WTC11 (cell line): ENCODE measurements at regions not wholly inside any gene's neighbourhood (a gene's known extent, or its start where the extent isn't known, plus 50 kb on each side); places are given as distances from the start of the nearest gene placed in this dataset.

ENCODE experiments used
- ATAC-seq: fragments of 200-7000 bp; cut with Tn5 transposase; 2 replicates; pipeline ENCODE4 v1.10.0; 2021; ENCODE audit warnings: mild to moderate bottlenecking, moderate library complexity
- CTCF ChIA-PET: fragments of 300-600 bp; sonication (Branson Sonifier 250); formaldehyde crosslinking; loops from one replicate; lab custom pipeline; 2021; ENCODE audit warnings: antibody characterized with exemption; lab: Charles Lee
- POLR2A ChIA-PET: fragments of 350-600 bp; sonication (Branson Sonifier 250); formaldehyde crosslinking; loops from one replicate; lab custom pipeline; 2021; ENCODE audit warnings: antibody characterized with exemption; lab: Charles Lee
- DNase-seq: peaks from one replicate; pipeline ENCODE4 v3.0.0; 2021; ENCODE audit warnings: low spot score
- H3K27ac Mint-ChIP-seq: 2 replicates; pipeline ENCODE4 v1.8.0; 2021; ENCODE audit warnings: mixed read lengths
- H3K27me3 Mint-ChIP-seq: 2 replicates; pipeline ENCODE4 v1.8.0; 2021; ENCODE audit warnings: low read depth, mild to moderate bottlenecking, moderate library complexity, mixed read lengths
- H3K36me3 Mint-ChIP-seq: 2 replicates; pipeline ENCODE4 v1.8.0; 2021; ENCODE audit warnings: mixed read lengths
- H3K4me1 Mint-ChIP-seq: 2 replicates; pipeline ENCODE4 v1.8.0; 2022; ENCODE audit warnings: mixed read lengths
- H3K4me3 Mint-ChIP-seq: 2 replicates; pipeline ENCODE4 v1.8.0; 2021; ENCODE audit warnings: mild to moderate bottlenecking, moderate library complexity, mixed read lengths
- H3K9me3 Mint-ChIP-seq: 2 replicates; pipeline ENCODE4 v1.8.0; 2021; ENCODE audit warnings: mixed read lengths
- ATF1 ChIP-seq: sonication (generic); formaldehyde crosslinking; IDR thresholded peaks from 2 replicates; pipeline ENCODE4 v1.8.1; 2023; ENCODE audit warnings: mild to moderate bottlenecking, moderate library complexity, missing genetic modification reagents
- ATF2 ChIP-seq: sonication (generic); formaldehyde crosslinking; IDR thresholded peaks from 2 replicates; pipeline ENCODE4 v1.8.1; 2022; ENCODE audit warnings: low read depth, missing genetic modification reagents, borderline replicate concordance
- CREB1 ChIP-seq: sonication (generic); formaldehyde crosslinking; IDR thresholded peaks from 2 replicates; pipeline ENCODE4 v1.8.0; 2023; ENCODE audit warnings: mild to moderate bottlenecking, missing genetic modification reagents
- FOXJ3 ChIP-seq: sonication (generic); formaldehyde crosslinking; IDR thresholded peaks from 2 replicates; pipeline ENCODE4 v1.9.0; 2021; ENCODE audit warnings: missing genetic modification reagents, mild to moderate bottlenecking, borderline replicate concordance
- FOXP4 ChIP-seq: sonication (generic); formaldehyde crosslinking; IDR thresholded peaks from 2 replicates; pipeline ENCODE4 v1.8.0; 2022; ENCODE audit warnings: mild to moderate bottlenecking, missing genetic modification reagents
- KAT7 ChIP-seq: sonication (generic); formaldehyde crosslinking; IDR thresholded peaks from 2 replicates; pipeline ENCODE4 v1.8.1; 2023; ENCODE audit warnings: missing genetic modification reagents, mild to moderate bottlenecking, borderline replicate concordance
- MXD4 ChIP-seq: fragments of 250-450 bp; sonication (Bioruptor Pico); IDR thresholded peaks from 2 replicates; pipeline ENCODE4 v1.8.0; 2021; ENCODE audit warnings: mild to moderate bottlenecking, moderate library complexity, borderline replicate concordance
- NR3C1 ChIP-seq: sonication (generic); formaldehyde crosslinking; conservative IDR thresholded peaks from 2 replicates; pipeline ENCODE4 v1.8.1; 2023; ENCODE audit warnings: low read depth, mild to moderate bottlenecking, missing genetic modification reagents
- RORB ChIP-seq: fragments of 250-450 bp; sonication (Bioruptor Pico); IDR thresholded peaks from 2 replicates; pipeline ENCODE4 v1.9.0; 2021; ENCODE audit warnings: mild to moderate bottlenecking
- SMAD3 ChIP-seq: sonication (generic); formaldehyde crosslinking; IDR thresholded peaks from 2 replicates; pipeline ENCODE4 v1.8.0; 2022; ENCODE audit warnings: missing genetic modification reagents, mild to moderate bottlenecking, borderline replicate concordance
- SMAD4 ChIP-seq: sonication (generic); formaldehyde crosslinking; IDR thresholded peaks from 2 replicates; pipeline ENCODE4 v1.8.0; 2022; ENCODE audit warnings: mild to moderate bottlenecking, missing genetic modification reagents
- ZBTB21 ChIP-seq: sonication (generic); formaldehyde crosslinking; IDR thresholded peaks from 2 replicates; pipeline ENCODE4 v1.8.1; 2023; ENCODE audit warnings: mild to moderate bottlenecking, missing genetic modification reagents, borderline replicate concordance
- ZNF138 ChIP-seq: sonication (generic); formaldehyde crosslinking; conservative IDR thresholded peaks from 2 replicates; pipeline ENCODE4 v1.8.1; 2022; ENCODE audit warnings: mild to moderate bottlenecking, moderate library complexity, missing genetic modification reagents
- ZNF232 ChIP-seq: sonication (generic); formaldehyde crosslinking; IDR thresholded peaks from 2 replicates; pipeline ENCODE4 v1.8.0; 2022; ENCODE audit warnings: mild to moderate bottlenecking, missing genetic modification reagents
- ZNF263 ChIP-seq: sonication (generic); formaldehyde crosslinking; IDR thresholded peaks from 2 replicates; pipeline ENCODE4 v1.8.1; 2022; ENCODE audit warnings: low read depth, mild to moderate bottlenecking, moderate library complexity, missing genetic modification reagents
- ZNF396 ChIP-seq: fragments of 250-450 bp; sonication (Bioruptor Pico); IDR thresholded peaks from 2 replicates; pipeline ENCODE4 v1.8.0; 2021; ENCODE audit warnings: mild to moderate bottlenecking, moderate library complexity, borderline replicate concordance
- TF ChIP-seq, protein P1 (sequence below): fragments of 250-450 bp; sonication (Bioruptor Pico); IDR thresholded peaks from 2 replicates; pipeline ENCODE4 v2.1.2; 2022; ENCODE audit warnings: mild to moderate bottlenecking, moderate library complexity
- TF ChIP-seq, protein P2 (sequence below): sonication (generic); formaldehyde crosslinking; conservative IDR thresholded peaks from 2 replicates; pipeline ENCODE4 v1.8.1; 2022; ENCODE audit warnings: mild to moderate bottlenecking, missing genetic modification reagents
- TF ChIP-seq, protein P3 (sequence below): fragments of 250-450 bp; sonication (Bioruptor Pico); IDR thresholded peaks from 2 replicates; pipeline ENCODE4 v1.9.0; 2021; ENCODE audit warnings: mild to moderate bottlenecking, borderline replicate concordance
- TF ChIP-seq, protein P4 (sequence below): sonication (generic); formaldehyde crosslinking; IDR thresholded peaks from 2 replicates; pipeline ENCODE4 v1.8.1; 2023; ENCODE audit warnings: mild to moderate bottlenecking, missing genetic modification reagents, moderate library complexity

DNA sequence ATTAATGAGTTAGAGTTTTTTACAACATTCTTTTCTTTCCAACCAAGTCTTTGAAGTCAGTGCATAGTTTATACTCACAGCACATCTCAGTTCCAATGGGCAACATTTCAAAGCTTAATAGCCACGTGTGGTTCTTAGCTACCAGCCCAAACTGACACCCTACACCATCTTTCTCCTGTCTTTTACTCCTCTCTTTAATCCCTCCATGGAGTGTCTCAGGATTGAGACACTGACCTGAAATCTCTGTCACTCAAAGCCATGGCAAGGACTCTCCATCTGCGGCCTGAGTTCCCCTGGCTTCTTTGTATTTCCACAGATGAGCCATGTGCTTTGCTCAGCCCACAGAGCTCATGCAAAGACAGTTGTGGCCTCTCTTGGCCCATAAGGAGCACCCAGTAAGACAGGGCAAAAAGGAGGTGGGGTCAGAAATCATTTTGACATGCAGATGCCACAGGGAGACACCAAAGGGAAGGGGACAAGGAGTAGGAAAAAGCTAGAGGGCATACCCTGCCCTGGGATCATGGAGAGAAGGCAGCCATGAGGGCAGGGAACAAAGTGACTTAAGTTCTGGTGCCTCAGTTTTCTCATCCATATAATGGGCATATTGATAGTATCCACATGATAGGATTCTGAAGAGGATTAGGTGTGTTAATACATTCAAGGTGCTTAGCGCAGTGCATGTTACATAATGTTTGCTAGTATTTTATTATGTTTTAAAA is 493.6 kb upstream of the PROK2 start:
- POLR2A ChIA-PET: no interaction called here

More for the DNA sequence above, 493.6 kb upstream of the PROK2 start:
- no peaks in the 10 kb centered on the region; the same call in 1 of the 2 replicates for H3K27me3 Mint-ChIP-seq
- no peak for TF ChIP-seq CREB1 (CRISPR knock-in tag)
- no peak for TF ChIP-seq ATF1 (CRISPR knock-in tag)
- TF ChIP-seq RORB: no peak
- TF ChIP-seq, protein P1, sequence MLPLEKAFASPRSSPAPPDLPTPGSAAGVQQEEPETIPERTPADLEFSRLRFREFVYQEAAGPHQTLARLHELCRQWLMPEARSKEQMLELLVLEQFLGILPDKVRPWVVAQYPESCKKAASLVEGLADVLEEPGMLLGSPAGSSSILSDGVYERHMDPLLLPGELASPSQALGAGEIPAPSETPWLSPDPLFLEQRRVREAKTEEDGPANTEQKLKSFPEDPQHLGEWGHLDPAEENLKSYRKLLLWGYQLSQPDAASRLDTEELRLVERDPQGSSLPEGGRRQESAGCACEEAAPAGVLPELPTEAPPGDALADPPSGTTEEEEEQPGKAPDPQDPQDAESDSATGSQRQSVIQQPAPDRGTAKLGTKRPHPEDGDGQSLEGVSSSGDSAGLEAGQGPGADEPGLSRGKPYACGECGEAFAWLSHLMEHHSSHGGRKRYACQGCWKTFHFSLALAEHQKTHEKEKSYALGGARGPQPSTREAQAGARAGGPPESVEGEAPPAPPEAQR (CRISPR knock-in tag): no peak
- TF ChIP-seq SMAD4 (CRISPR knock-in tag): no peak
- TF ChIP-seq NR3C1: no peak
- no peak for TF ChIP-seq FOXP4 (CRISPR knock-in tag)
- TF ChIP-seq ZNF263 (CRISPR knock-in tag): no peak
- TF ChIP-seq FOXJ3 (CRISPR knock-in tag): no peak
- TF ChIP-seq ATF2: no peak
- no peak for TF ChIP-seq ZNF396 (CRISPR knock-in tag)
- TF ChIP-seq, protein P2, sequence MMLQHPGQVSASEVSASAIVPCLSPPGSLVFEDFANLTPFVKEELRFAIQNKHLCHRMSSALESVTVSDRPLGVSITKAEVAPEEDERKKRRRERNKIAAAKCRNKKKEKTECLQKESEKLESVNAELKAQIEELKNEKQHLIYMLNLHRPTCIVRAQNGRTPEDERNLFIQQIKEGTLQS: no peak
- TF ChIP-seq ZNF138: no peak
- TF ChIP-seq, protein P3, sequence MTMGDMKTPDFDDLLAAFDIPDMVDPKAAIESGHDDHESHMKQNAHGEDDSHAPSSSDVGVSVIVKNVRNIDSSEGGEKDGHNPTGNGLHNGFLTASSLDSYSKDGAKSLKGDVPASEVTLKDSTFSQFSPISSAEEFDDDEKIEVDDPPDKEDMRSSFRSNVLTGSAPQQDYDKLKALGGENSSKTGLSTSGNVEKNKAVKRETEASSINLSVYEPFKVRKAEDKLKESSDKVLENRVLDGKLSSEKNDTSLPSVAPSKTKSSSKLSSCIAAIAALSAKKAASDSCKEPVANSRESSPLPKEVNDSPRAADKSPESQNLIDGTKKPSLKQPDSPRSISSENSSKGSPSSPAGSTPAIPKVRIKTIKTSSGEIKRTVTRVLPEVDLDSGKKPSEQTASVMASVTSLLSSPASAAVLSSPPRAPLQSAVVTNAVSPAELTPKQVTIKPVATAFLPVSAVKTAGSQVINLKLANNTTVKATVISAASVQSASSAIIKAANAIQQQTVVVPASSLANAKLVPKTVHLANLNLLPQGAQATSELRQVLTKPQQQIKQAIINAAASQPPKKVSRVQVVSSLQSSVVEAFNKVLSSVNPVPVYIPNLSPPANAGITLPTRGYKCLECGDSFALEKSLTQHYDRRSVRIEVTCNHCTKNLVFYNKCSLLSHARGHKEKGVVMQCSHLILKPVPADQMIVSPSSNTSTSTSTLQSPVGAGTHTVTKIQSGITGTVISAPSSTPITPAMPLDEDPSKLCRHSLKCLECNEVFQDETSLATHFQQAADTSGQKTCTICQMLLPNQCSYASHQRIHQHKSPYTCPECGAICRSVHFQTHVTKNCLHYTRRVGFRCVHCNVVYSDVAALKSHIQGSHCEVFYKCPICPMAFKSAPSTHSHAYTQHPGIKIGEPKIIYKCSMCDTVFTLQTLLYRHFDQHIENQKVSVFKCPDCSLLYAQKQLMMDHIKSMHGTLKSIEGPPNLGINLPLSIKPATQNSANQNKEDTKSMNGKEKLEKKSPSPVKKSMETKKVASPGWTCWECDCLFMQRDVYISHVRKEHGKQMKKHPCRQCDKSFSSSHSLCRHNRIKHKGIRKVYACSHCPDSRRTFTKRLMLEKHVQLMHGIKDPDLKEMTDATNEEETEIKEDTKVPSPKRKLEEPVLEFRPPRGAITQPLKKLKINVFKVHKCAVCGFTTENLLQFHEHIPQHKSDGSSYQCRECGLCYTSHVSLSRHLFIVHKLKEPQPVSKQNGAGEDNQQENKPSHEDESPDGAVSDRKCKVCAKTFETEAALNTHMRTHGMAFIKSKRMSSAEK (CRISPR knock-in tag): no peak
- no peak for TF ChIP-seq MXD4 (CRISPR knock-in tag)
- TF ChIP-seq ZBTB21 (CRISPR knock-in tag): no peak
- TF ChIP-seq ZNF232 (CRISPR knock-in tag): no peak
- TF ChIP-seq, protein P4, sequence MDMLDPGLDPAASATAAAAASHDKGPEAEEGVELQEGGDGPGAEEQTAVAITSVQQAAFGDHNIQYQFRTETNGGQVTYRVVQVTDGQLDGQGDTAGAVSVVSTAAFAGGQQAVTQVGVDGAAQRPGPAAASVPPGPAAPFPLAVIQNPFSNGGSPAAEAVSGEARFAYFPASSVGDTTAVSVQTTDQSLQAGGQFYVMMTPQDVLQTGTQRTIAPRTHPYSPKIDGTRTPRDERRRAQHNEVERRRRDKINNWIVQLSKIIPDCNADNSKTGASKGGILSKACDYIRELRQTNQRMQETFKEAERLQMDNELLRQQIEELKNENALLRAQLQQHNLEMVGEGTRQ (CRISPR knock-in tag): no peak
- TF ChIP-seq SMAD3: no peak
- no peak for TF ChIP-seq KAT7
- TF ChIP-seq, all 79 proteins: peak for 0
- CTCF ChIA-PET: no interaction called here
- ATAC-seq (no peak), DNase-seq (no peak)
- no peak overlapping the region for H3K4me3 Mint-ChIP-seq
- peaks cover 14% of the 10 kb centered on the region for H3K9me3 Mint-ChIP-seq
- H3K27ac Mint-ChIP-seq: no peak overlapping the region
- H3K4me1 Mint-ChIP-seq: peaks cover 15% of the 10 kb centered on the region
- H3K36me3 Mint-ChIP-seq: no peaks in the 10 kb centered on the region
